NK-92 (cell line): ENCODE measurements at regions not wholly inside any gene's neighbourhood (a gene's known extent, or its start where the extent isn't known, plus 50 kb on each side); places are given as distances from the start of the nearest gene placed in this dataset.
"Not testable (repeated sequence)": the region's sequence is repeated elsewhere in the genome, so short reads cannot be mapped to it uniquely, and the experiment has no call there.

Experiments used
- DNase-seq: peaks from one replicate; lab custom pipeline; 2025; ENCODE audit not compliant: unreplicated experiment; lab: John Stamatoyannopoulos, UW

GRCh38 chr2:176947754-176948153 lies 264.8 kb upstream of the HNRNPA3 start:
- no peak for DNase-seq

GRCh38 chr2:176951218-176951617 lies 261.4 kb upstream of the HNRNPA3 start:
- DNase-seq = not testable (repeated sequence)

GRCh38 chr2:176956791-176957190 lies 255.8 kb upstream of the HNRNPA3 start:
- no peak for DNase-seq

- DNase-seq = no peak
Measured at GRCh38 chr2:176959614-176960013, 253.0 kb upstream of the HNRNPA3 start.

- no peak for DNase-seq
Measured at GRCh38 chr2:176960061-176960460, 252.5 kb upstream of the HNRNPA3 start.

GRCh38 chr2:176960736-176961520 lies 251.7 kb upstream of the HNRNPA3 start:
- no peak for DNase-seq

GRCh38 chr2:176961775-176962619 lies 250.6 kb upstream of the HNRNPA3 start:
- no peak for DNase-seq

GRCh38 chr2:176963568-176964287 lies 248.9 kb upstream of the HNRNPA3 start:
- DNase-seq = no peak

- no peak for DNase-seq
Measured at GRCh38 chr2:176967911-176968450, 244.6 kb upstream of the HNRNPA3 start.

- no peak for DNase-seq
Measured at GRCh38 chr2:176969642-176970359, 242.8 kb upstream of the HNRNPA3 start.

GRCh38 chr2:176976736-176977685 lies 235.6 kb upstream of the HNRNPA3 start:
- DNase-seq = no peak

GRCh38 chr2:176978921-176979320 lies 233.7 kb upstream of the HNRNPA3 start:
- no peak for DNase-seq

- DNase-seq = no peak
Measured at GRCh38 chr2:176979981-176980710, 232.4 kb upstream of the HNRNPA3 start.

- no peak for DNase-seq
Measured at GRCh38 chr2:176984987-176985386, 227.6 kb upstream of the HNRNPA3 start.

- DNase-seq = no peak
Measured at GRCh38 chr2:176985871-176986270, 226.7 kb upstream of the HNRNPA3 start.

- DNase-seq = no peak
Measured at GRCh38 chr2:176986487-176986886, 226.1 kb upstream of the HNRNPA3 start.

GRCh38 chr2:176991411-176991810 lies 221.2 kb upstream of the HNRNPA3 start:
- DNase-seq = no peak

- no peak for DNase-seq
Measured at GRCh38 chr2:176997074-176997791, 215.4 kb upstream of the HNRNPA3 start.
